ENCODE measurements at regions not wholly inside any gene's neighbourhood (a gene's known extent, or its start where the extent isn't known, plus 50 kb on each side); places are given as distances from the start of the nearest gene placed in this dataset.

- TF ChIP-seq CTCF (conservative IDR thresholded peaks at IDR 0.05; ENCODE audit: low read depth, low read length), result no peak
- no peak for TF ChIP-seq EZH2 (IDR thresholded peaks at IDR 0.05; ENCODE audit: low read length, unreplicated experiment)
- no peak for TF ChIP-seq EZH2phosphoT487 (IDR thresholded peaks at IDR 0.05; ENCODE audit: borderline replicate concordance, low read length)
Observed at GRCh38 chr14:49105956-49106355, 480.2 kb downstream of the RPS29 start.
